ENCODE measurements at regions not wholly inside any gene's neighbourhood (a gene's known extent, or its start where the extent isn't known, plus 50 kb on each side); places are given as distances from the start of the nearest gene placed in this dataset.

- no peak for TF ChIP-seq CTCF (IDR thresholded peaks at IDR 0.05)
These were observed 159.4 kb upstream of the SULF2 start for GRCh38 chr20:47944682-47945081.

- TF ChIP-seq CTCF (IDR thresholded peaks at IDR 0.05): no peak
These were observed 156.6 kb upstream of the SULF2 start for GRCh38 chr20:47941869-47942268.

GRCh38 chr20:47940101-47940813 is 155.0 kb upstream of the SULF2 start:
- no peak for TF ChIP-seq CTCF (IDR thresholded peaks at IDR 0.05)

GRCh38 chr20:47936612-47937011 is 151.3 kb upstream of the SULF2 start:
- TF ChIP-seq CTCF (IDR thresholded peaks at IDR 0.05): no peak

GRCh38 chr20:47934761-47935160 is 149.5 kb upstream of the SULF2 start:
- TF ChIP-seq CTCF (IDR thresholded peaks at IDR 0.05): no peak

GRCh38 chr20:47931443-47931842 is 146.2 kb upstream of the SULF2 start:
- TF ChIP-seq CTCF (IDR thresholded peaks at IDR 0.05): no peak

GRCh38 chr20:47931002-47931401 is 145.7 kb upstream of the SULF2 start:
- TF ChIP-seq CTCF (IDR thresholded peaks at IDR 0.05): no peak
